ENCODE measurements at regions not wholly inside any gene's neighbourhood (a gene's known extent, or its start where the extent isn't known, plus 50 kb on each side); places are given as distances from the start of the nearest gene placed in this dataset.
"Not testable (repeated sequence)": the region's sequence is repeated elsewhere in the genome, so short reads cannot be mapped to it uniquely, and the experiment has no call there.

- DNase-seq (ENCODE audit: low spot score) (no peak), FAIRE-seq (no peak)
Measured at GRCh38 chr17:53093391-53093790, 729.3 kb upstream of the KIF2B start.

- no peak for DNase-seq (ENCODE audit: low spot score)
Measured at GRCh38 chr17:53092072-53092471, 730.7 kb upstream of the KIF2B start.

GRCh38 chr17:53090770-53091169, 732.0 kb upstream of the KIF2B start:
- FAIRE-seq (no peak), DNase-seq (ENCODE audit: low spot score) (no peak)

More at GRCh38 chr17:53092072-53092471, 730.7 kb upstream of the KIF2B start:
- no peak for FAIRE-seq

- no peak for DNase-seq (ENCODE audit: low spot score)
- FAIRE-seq: no peak
Measured at GRCh38 chr17:53088481-53088880, 734.2 kb upstream of the KIF2B start.

GRCh38 chr17:53061446-53061845, 761.3 kb upstream of the KIF2B start:
- no peak for FAIRE-seq
- DNase-seq (ENCODE audit: low spot score): no peak

- DNase-seq (ENCODE audit: low spot score) (no peak), FAIRE-seq (no peak)
Measured at GRCh38 chr17:53058031-53058430, 764.7 kb upstream of the KIF2B start.

GRCh38 chr17:53046781-53047180, 775.9 kb upstream of the KIF2B start:
- no peak for FAIRE-seq
- no peak for DNase-seq (ENCODE audit: low spot score)

- FAIRE-seq (no peak), DNase-seq (ENCODE audit: low spot score) (no peak)
Measured at GRCh38 chr17:53039981-53040380, 782.7 kb upstream of the KIF2B start.

GRCh38 chr17:53033297-53033696, 789.4 kb upstream of the KIF2B start:
- DNase-seq (ENCODE audit: low spot score) (no peak), FAIRE-seq (no peak)

GRCh38 chr17:53032861-53033271, 789.9 kb upstream of the KIF2B start:
- DNase-seq (ENCODE audit: low spot score) (peak; percentile 20), FAIRE-seq (no peak)

GRCh38 chr17:53017227-53017626, 805.5 kb upstream of the KIF2B start:
- DNase-seq (ENCODE audit: low spot score) (no peak), FAIRE-seq (no peak)

GRCh38 chr17:53016085-53016484, 806.6 kb upstream of the KIF2B start:
- FAIRE-seq: no peak

GRCh38 chr17:53012364-53012763, 810.4 kb upstream of the KIF2B start:
- FAIRE-seq: no peak
- no peak for DNase-seq (ENCODE audit: low spot score)

More at GRCh38 chr17:53016085-53016484, 806.6 kb upstream of the KIF2B start:
- DNase-seq (ENCODE audit: low spot score): no peak

GRCh38 chr17:53006006-53006405, 816.7 kb upstream of the KIF2B start:
- no peak for FAIRE-seq
- DNase-seq (ENCODE audit: low spot score): no peak

GRCh38 chr17:53004902-53005301, 817.8 kb upstream of the KIF2B start:
- FAIRE-seq: no peak
- no peak for DNase-seq (ENCODE audit: low spot score)

- FAIRE-seq (no peak), DNase-seq (ENCODE audit: low spot score) (no peak)
Measured at GRCh38 chr17:52995881-52996280, 826.8 kb upstream of the KIF2B start.

- DNase-seq (ENCODE audit: low spot score): no peak
- FAIRE-seq: no peak
Measured at GRCh38 chr17:52995147-52995546, 827.6 kb upstream of the KIF2B start.

- FAIRE-seq: no peak
- DNase-seq (ENCODE audit: low spot score): no peak
Measured at GRCh38 chr17:52986056-52986662, 827.6 kb upstream of the CA10 start.

GRCh38 chr17:52982331-52982730, 823.8 kb upstream of the CA10 start:
- FAIRE-seq: no peak
- DNase-seq (ENCODE audit: low spot score): no peak

GRCh38 chr17:52979921-52980320, 821.4 kb upstream of the CA10 start:
- DNase-seq (ENCODE audit: low spot score) (no peak), FAIRE-seq (no peak)

GRCh38 chr17:52965856-52966255, 807.3 kb upstream of the CA10 start:
- FAIRE-seq: no peak
- DNase-seq (ENCODE audit: low spot score): no peak

- not testable (repeated sequence) for DNase-seq (ENCODE audit: low spot score); FAIRE-seq
Measured at GRCh38 chr17:52961751-52962150, 803.2 kb upstream of the CA10 start.

GRCh38 chr17:52957411-52957810, 798.9 kb upstream of the CA10 start:
- DNase-seq (ENCODE audit: low spot score) (no peak), FAIRE-seq (no peak)

GRCh38 chr17:52947418-52947817, 788.9 kb upstream of the CA10 start:
- no peak for DNase-seq (ENCODE audit: low spot score)
- no peak for FAIRE-seq

Measured in urothelium cell line (cell line).